H1 (cell line): ENCODE measurements at regions not wholly inside any gene's neighbourhood (a gene's known extent, or its start where the extent isn't known, plus 50 kb on each side); places are given as distances from the start of the nearest gene placed in this dataset.
"Not testable (repeated sequence)": the region's sequence is repeated elsewhere in the genome, so short reads cannot be mapped to it uniquely, and the experiment has no call there.

Source experiments
- CTCF ChIA-PET: fragments of 300-600 bp; sonication (Branson Sonifier 250); formaldehyde crosslinking; loops from one replicate; lab custom pipeline; 2021; ENCODE audit not compliant: partially characterized antibody; lab: Charles Lee
- POLR2A ChIA-PET: fragments of 300-600 bp; sonication (Branson Sonifier 250); formaldehyde crosslinking; loops from one replicate; lab custom pipeline; 2021; ENCODE audit warnings: inconsistent platforms; ENCODE audit not compliant: partially characterized antibody; lab: Charles Lee
- DNase-seq, 2 experiments: peaks; one replicate each; pipeline versions ENCODE4 v3.0.0 to v3.0.0-alpha.2; 2010 to 2022; ENCODE audit warnings: low spot score in 2 of 2, low read depth in 1 of 2, mixed read lengths in 1 of 2
- FAIRE-seq: peaks from 2 replicates; lab custom pipeline; 2011; peaks lifted over from hg19 to GRCh38; lab: Jason Lieb, UNC
- H2AFZ ChIP-seq: 2 replicates; pipeline ENCODE4 v1.8.1; 2012; ENCODE audit warnings: low read length, inconsistent platforms
- H2AK5ac ChIP-seq: 2 replicates; pipeline ENCODE4 v1.6.1; 2013; ENCODE audit warnings: low read depth, low read length
- H2BK120ac ChIP-seq: replicated peaks from 2 replicates; pipeline ENCODE3; 2013; ENCODE audit warnings: low read depth, low read length, inconsistent platforms
- H2BK12ac ChIP-seq: 2 replicates; pipeline ENCODE4 v1.6.1; 2013; ENCODE audit warnings: low read depth, low read length
- H2BK15ac ChIP-seq: 2 replicates; pipeline ENCODE4 v1.6.1; 2013; ENCODE audit warnings: low read length
- H2BK20ac ChIP-seq: 2 replicates; pipeline ENCODE4 v1.6.1; 2013; ENCODE audit warnings: low read length
- H2BK5ac ChIP-seq: 2 replicates; pipeline ENCODE4 v1.6.1; 2013; ENCODE audit warnings: low read depth, low read length
- H3K14ac ChIP-seq: 2 replicates; pipeline ENCODE4 v1.6.1; 2013; ENCODE audit warnings: inconsistent platforms; ENCODE audit not compliant: insufficient read length
- H3K18ac ChIP-seq: 2 replicates; pipeline ENCODE4 v1.6.1; 2013; ENCODE audit warnings: low read length; ENCODE audit errors: extremely low read depth
- H3K23ac ChIP-seq: 2 replicates; pipeline ENCODE4 v1.6.1; 2013; ENCODE audit warnings: inconsistent platforms; ENCODE audit not compliant: insufficient read length
- H3K23me2 ChIP-seq: 2 replicates; pipeline ENCODE4 v1.6.1; 2013; ENCODE audit warnings: low read depth, low read length
- H3K27ac ChIP-seq: 2 replicates; pipeline ENCODE4 v1.6.1; 2011; ENCODE audit warnings: low read depth, low read length, inconsistent platforms
- H3K27me3 ChIP-seq, 4 experiments: replicated peaks in 1 of 4; 1 replicate in 1 of 4; 2 replicates in 3 of 4; pipeline versions ENCODE4 v1.6.1 to v1.8.1; 2011 to 2013; ENCODE audit warnings: low read length in 3 of 4, mild to moderate bottlenecking in 3 of 4, inconsistent platforms in 2 of 4, mixed read lengths in 2 of 4, moderate library complexity in 1 of 4; ENCODE audit not compliant: control insufficient read depth in 3 of 4, insufficient read depth in 3 of 4; ENCODE audit errors: extremely low read depth in 1 of 4
- H3K36me3 ChIP-seq, 4 experiments: 2 replicates each; pipeline versions ENCODE4 v1.6.1 to v1.8.1; 2011 to 2013; ENCODE audit warnings: mild to moderate bottlenecking in 4 of 4, low read length in 3 of 4, moderate library complexity in 2 of 4, control low read depth in 1 of 4, inconsistent platforms in 1 of 4; ENCODE audit not compliant: insufficient read depth in 4 of 4, control insufficient read depth in 2 of 4
- H3K4ac ChIP-seq: replicated peaks from 2 replicates; pipeline ENCODE3; 2013; ENCODE audit warnings: low read length, low read depth, mixed read lengths, inconsistent platforms; ENCODE audit not compliant: insufficient read length
- H3K4me1 ChIP-seq, 4 experiments: replicated peaks in 1 of 4; 1 replicate in 1 of 4; 2 replicates in 3 of 4; pipeline versions ENCODE4 v1.6.1 to v1.8.1; 2011 to 2013; ENCODE audit warnings: low read length in 3 of 4, inconsistent platforms in 2 of 4, mixed read lengths in 1 of 4; ENCODE audit not compliant: insufficient read depth in 4 of 4, control insufficient read depth in 3 of 4
- H3K4me2 ChIP-seq, 2 experiments: 2 replicates each; pipeline versions ENCODE4 v1.6.1 to v1.8.1; 2011 to 2013; ENCODE audit warnings: low read depth in 2 of 2, low read length in 2 of 2, control low read depth in 1 of 2, inconsistent platforms in 1 of 2, mild to moderate bottlenecking in 1 of 2; ENCODE audit not compliant: insufficient read depth in 1 of 2
- H3K4me3 ChIP-seq, 4 experiments: fragments of 200-600, 300-600 bp in 1 of 4; sonication (generic), shearing (Covaris generic), sonication (Bioruptor Twin) in 1 of 4; 2 replicates each; pipeline versions ENCODE4 v1.5.1 to v1.8.1; 2011 to 2016; ENCODE audit warnings: low read length in 4 of 4, low read depth in 3 of 4, control low read depth in 2 of 4, inconsistent platforms in 2 of 4, mild to moderate bottlenecking in 2 of 4, mixed read lengths in 1 of 4, moderate library complexity in 1 of 4; ENCODE audit not compliant: insufficient read depth in 2 of 4; ENCODE audit errors: extremely low read depth in 1 of 4
- H3K56ac ChIP-seq: replicated peaks from 2 replicates; pipeline ENCODE3; 2013; ENCODE audit warnings: low read depth, mild to moderate bottlenecking, mixed read lengths, low read length, inconsistent platforms; ENCODE audit not compliant: insufficient read length
- H3K79me1 ChIP-seq: 2 replicates; pipeline ENCODE4 v1.6.1; 2013; ENCODE audit warnings: low read depth, low read length, control low read depth
- H3K79me2 ChIP-seq, 2 experiments: 2 replicates each; pipeline versions ENCODE4 v1.6.1 to v1.8.1; 2012 to 2013; ENCODE audit warnings: low read length in 2 of 2, mild to moderate bottlenecking in 2 of 2, inconsistent platforms in 1 of 2; ENCODE audit not compliant: insufficient read depth in 2 of 2, control insufficient read depth in 1 of 2
- H3K9ac ChIP-seq, 4 experiments: replicated peaks in 1 of 4; 1 replicate in 1 of 4; 2 replicates in 3 of 4; pipeline versions ENCODE4 v1.6.1 to v1.8.1; 2011 to 2013; ENCODE audit warnings: low read depth in 3 of 4, low read length in 3 of 4, control low read depth in 2 of 4, mild to moderate bottlenecking in 2 of 4, moderate library complexity in 2 of 4, inconsistent platforms in 1 of 4; ENCODE audit errors: extremely low read depth in 1 of 4
- H3K9me3 ChIP-seq, 2 experiments: 2 replicates each; pipeline versions ENCODE4 v1.6.1 to v1.8.1; 2012 to 2013; ENCODE audit warnings: mild to moderate bottlenecking in 2 of 2, moderate library complexity in 2 of 2, control low read depth in 1 of 2, inconsistent platforms in 1 of 2, low read depth in 1 of 2, low read length in 1 of 2, mixed read lengths in 1 of 2; ENCODE audit not compliant: insufficient read depth in 2 of 2
- H4K20me1 ChIP-seq, 2 experiments: replicated peaks in 1 of 2; 2 replicates each; pipeline versions ENCODE3 to v1.8.1; 2011 to 2013; ENCODE audit warnings: inconsistent platforms in 2 of 2, low read length in 2 of 2, mild to moderate bottlenecking in 1 of 2; ENCODE audit not compliant: insufficient read depth in 2 of 2, control insufficient read depth in 1 of 2
- H4K5ac ChIP-seq: 2 replicates; pipeline ENCODE4 v1.6.1; 2013; ENCODE audit warnings: low read length, low read depth, mixed read lengths, inconsistent platforms; ENCODE audit not compliant: insufficient read length
- H4K8ac ChIP-seq: 2 replicates; pipeline ENCODE4 v1.8.0; 2013; ENCODE audit warnings: mild to moderate bottlenecking, moderate library complexity, low read length, inconsistent platforms; ENCODE audit not compliant: insufficient read depth; ENCODE audit errors: extremely low read depth
- H4K91ac ChIP-seq: replicated peaks from 2 replicates; pipeline ENCODE3; 2013; ENCODE audit warnings: low read length, mixed read lengths, inconsistent platforms; ENCODE audit not compliant: insufficient read length
- WGBS, 2 experiments: shearing (Covaris generic) in 1 of 2; methylation state at CpG; one replicate each; pipeline versions ENCODE4 v1.1.6 to v1.1.7; 2013 to 2015; ENCODE audit warnings: low lambda C conversion rate in 2 of 2, mixed read lengths in 2 of 2, inconsistent platforms in 1 of 2, low coverage in 1 of 2, missing lambda C conversion rate in 1 of 2; ENCODE audit not compliant: insufficient replicate concordance in 2 of 2, insufficient coverage in 1 of 2, insufficient read length in 1 of 2; ENCODE audit errors: extremely low coverage in 1 of 2, missing lambda C conversion rate in 1 of 2; 5-methylcytosine and 5-hydroxymethylcytosine counted together

- CTCF ChIA-PET, H4K91ac ChIP-seq, H3K23ac ChIP-seq, H3K27me3 ChIP-seq, H4K8ac ChIP-seq, H3K14ac ChIP-seq, H3K27ac ChIP-seq, H2BK12ac ChIP-seq, H2BK120ac ChIP-seq, H3K4me2 ChIP-seq, DNase-seq, H4K5ac ChIP-seq, H3K79me1 ChIP-seq, H3K56ac ChIP-seq, H3K4ac ChIP-seq, H2AK5ac ChIP-seq, H2BK20ac ChIP-seq, H2BK5ac ChIP-seq, H3K9me3 ChIP-seq, POLR2A ChIA-PET, H3K23me2 ChIP-seq, H3K4me1 ChIP-seq, H3K9ac ChIP-seq, H3K36me3 ChIP-seq, H3K4me3 ChIP-seq, H3K79me2 ChIP-seq, H4K20me1 ChIP-seq, H3K18ac ChIP-seq, H2AFZ ChIP-seq, FAIRE-seq, H2BK15ac ChIP-seq: not testable (repeated sequence)
- 87% methylated on average over 3 of the region's 8 CpGs; no CpG with 5 or more reads in 1 of the 2 experiments for WGBS, 2 experiments
Measured at GRCh38 chr10:47661955-47662577, 101.3 kb downstream of the SYT15B start.

GRCh38 chr10:47656732-47657131 lies 106.7 kb downstream of the SYT15B start:
- H3K14ac ChIP-seq, H3K9ac ChIP-seq, H4K20me1 ChIP-seq, H3K79me2 ChIP-seq, H3K4me2 ChIP-seq, FAIRE-seq, H4K5ac ChIP-seq, H2BK120ac ChIP-seq, H2BK15ac ChIP-seq, H3K4me1 ChIP-seq, H3K18ac ChIP-seq, H3K56ac ChIP-seq, H2AFZ ChIP-seq, H3K27ac ChIP-seq, H3K36me3 ChIP-seq, H3K4me3 ChIP-seq, H2BK20ac ChIP-seq, H3K23ac ChIP-seq, H3K79me1 ChIP-seq, H4K91ac ChIP-seq, H2AK5ac ChIP-seq, POLR2A ChIA-PET, H3K9me3 ChIP-seq, H3K23me2 ChIP-seq, H4K8ac ChIP-seq, DNase-seq, H3K27me3 ChIP-seq, CTCF ChIA-PET, H2BK12ac ChIP-seq, H3K4ac ChIP-seq, H2BK5ac ChIP-seq: not testable (repeated sequence)
- no CpG with 5 or more reads among the region's 2 CpGs for WGBS, 2 experiments
